ENCODE measurements at regions not wholly inside any gene's neighbourhood (a gene's known extent, or its start where the extent isn't known, plus 50 kb on each side); places are given as distances from the start of the nearest gene placed in this dataset.
"Not testable (repeated sequence)": the region's sequence is repeated elsewhere in the genome, so short reads cannot be mapped to it uniquely, and the experiment has no call there.

DNA sequence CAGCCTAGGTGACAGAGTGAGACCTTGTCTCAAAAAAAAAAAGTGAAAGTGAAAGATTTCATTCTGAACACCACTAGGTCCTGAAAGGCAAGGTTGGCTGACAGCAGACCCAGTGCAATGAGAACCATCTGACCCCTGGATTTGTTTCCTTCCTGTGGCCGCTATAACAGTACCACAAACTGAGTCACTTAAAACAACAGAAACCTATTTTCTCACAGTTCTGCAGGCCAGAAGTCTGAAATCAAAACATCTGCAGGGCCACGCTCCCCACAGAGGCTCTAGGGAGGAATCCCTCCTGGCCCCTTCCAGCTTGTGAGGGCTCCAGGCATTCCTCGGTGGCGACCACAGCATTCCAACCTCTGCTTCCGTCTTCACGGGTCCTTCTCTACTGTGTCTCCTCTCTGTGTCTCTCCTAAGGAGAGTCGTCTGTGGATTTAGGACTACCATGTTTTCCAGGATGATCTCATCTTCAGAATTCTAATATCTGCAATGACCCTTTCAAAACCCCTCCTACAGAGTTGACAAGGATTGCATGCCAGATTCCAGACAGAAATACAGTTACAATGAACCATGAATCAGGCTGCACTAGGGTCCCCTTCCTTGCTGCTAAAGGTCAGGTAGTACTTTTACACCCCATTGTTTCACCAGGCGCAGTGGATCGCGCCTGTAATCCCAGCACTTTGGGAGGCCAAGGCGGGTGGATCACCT is 78.0 kb upstream of the ADGRL1 start:
- not testable (repeated sequence) for DNase-seq

DNA sequence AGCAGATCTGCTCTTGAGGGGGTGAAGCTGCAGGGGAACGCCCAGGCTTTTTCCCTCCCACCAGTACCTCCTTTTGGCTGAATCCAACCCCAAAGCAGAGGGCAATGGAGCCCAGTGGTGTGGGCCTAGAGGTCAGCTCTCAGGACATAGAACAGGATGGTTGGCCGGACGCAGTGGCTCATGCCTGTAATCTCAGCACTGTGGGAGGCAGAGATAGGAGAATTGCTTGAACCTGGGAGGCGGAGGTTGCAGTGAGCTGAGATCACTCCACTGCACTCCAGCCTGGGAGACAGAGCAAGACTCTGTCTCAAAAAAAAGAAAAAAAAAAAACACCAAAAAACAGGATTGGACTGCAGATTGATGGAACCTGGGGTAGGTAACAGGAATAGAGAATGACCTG is 73.3 kb upstream of the ADGRL1 start:
- DNase-seq, result not testable (repeated sequence)

DNA sequence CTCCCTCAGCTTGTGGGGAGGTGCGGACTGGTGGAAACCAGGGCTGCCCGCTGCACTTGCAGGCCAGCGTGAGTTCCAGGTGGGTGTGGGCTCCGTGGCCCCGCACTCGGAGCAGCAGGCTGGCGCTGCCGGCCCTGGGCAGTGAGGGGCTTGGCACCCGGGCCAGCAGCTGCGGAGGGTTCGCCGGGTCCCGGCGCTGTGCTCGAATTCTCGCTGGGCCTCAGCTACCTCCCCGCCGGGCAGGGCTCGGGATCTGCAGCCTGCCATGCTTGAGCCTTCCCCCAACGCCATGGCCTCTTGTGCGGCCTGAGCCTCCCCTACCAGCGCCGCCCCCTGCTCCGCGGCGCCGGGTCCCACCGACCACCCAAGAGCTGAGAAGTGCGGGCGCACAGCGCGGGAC is 71.6 kb upstream of the ADGRL1 start:
- no peak for DNase-seq

DNA sequence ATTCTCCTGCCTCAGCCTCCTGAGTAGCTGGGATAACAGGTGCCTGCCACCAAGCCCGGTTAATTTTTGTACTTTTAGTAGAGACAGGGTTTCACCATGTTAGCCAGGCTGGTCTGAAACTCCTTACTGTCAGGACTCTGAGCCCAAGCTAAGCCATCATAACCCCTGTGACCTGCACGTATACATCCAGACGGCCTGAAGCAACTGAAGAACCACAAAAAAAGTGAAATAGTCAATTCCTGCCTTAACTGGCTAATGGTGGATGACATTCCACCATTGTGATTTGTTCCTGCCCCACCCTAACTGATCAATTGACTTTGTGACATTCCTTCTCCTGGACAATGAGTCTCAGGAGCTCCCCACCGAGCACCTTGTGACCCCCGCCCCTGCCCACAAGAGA is 69.9 kb upstream of the ADGRL1 start:
- not testable (repeated sequence) for DNase-seq

DNA sequence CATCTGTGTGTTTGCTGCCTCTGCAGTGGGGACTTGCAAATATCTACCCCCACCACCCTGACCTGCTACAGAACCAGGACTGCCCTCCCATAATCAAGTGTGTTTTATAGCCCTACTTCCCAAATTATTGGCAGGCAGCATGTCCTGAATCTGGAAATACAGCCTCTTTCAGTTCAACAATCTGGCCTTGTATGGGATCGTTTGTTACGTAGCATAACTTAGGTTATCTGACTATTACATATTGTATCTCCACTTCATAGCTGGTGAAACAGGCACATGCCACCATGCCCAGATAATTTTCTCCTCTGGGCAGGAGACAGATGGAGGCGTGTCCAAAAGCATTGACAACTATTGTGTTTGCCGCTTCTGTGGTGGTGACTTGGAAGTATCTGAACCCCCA is 66.7 kb upstream of the ADGRL1 start:
- DNase-seq, result no peak

DNA sequence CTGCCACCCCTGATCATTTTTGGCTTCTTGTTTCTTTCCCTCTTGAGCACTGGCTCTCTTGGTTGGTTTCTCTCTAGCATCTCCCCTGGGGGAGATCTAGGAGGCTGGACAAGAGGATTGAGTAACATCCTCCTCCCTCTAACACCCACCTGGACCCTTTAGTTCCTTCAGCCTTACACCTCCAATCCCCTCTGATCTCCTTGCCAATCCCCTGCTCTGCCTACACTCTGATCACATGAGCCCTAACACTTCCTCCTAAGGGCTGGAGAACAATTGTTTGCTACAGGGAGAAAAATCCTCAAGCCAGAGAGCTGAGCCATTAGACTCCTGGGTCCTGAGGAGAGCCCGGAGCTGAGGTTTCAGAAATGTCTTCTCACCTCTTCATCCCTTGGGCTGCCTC is 65.9 kb upstream of the ADGRL1 start:
- no peak for DNase-seq

DNA sequence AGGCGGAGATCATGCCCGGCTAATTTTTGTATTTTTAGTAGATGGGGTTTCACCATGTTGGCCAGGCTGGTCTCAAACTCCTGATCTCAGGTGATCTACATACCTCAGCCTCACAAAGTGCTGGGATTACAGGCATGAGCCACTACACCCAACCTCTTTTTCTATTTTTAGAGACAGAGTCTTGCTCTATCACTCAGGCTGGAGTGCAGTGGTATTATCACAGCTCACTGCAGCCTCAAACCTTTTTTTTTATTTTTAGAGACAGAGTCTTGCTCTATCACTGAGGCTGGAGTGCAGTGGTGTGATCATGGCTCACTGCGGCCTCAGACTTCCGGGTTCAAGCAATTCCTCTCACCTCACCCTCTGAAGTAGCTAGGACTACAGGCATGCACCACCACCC is 64.6 kb upstream of the ADGRL1 start:
- DNase-seq, result not testable (repeated sequence)

DNA sequence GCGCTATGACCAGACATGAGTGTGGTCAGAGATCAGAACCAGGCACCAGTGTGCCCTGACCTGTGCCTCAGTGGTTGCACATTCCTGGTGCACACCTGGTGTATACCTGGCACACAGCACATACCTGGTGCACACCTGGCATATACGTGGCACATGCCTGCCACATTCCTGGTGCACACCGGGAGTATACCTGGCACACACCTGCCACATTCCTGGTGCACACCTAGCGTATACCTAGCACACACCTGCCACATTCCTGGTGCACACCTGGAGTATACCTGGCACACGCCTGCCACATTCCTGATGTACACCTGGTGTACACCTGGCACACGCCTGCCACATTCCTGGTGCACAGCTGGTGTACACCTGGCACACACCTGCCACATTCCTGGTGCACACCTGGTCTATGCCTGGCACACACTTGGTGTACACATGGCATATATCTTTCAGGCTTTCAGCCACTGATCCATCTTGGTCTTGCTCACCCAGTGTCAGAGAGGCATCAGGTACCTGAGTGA is 61.3 kb upstream of the ADGRL1 start:
- DNase-seq, result no peak

DNA sequence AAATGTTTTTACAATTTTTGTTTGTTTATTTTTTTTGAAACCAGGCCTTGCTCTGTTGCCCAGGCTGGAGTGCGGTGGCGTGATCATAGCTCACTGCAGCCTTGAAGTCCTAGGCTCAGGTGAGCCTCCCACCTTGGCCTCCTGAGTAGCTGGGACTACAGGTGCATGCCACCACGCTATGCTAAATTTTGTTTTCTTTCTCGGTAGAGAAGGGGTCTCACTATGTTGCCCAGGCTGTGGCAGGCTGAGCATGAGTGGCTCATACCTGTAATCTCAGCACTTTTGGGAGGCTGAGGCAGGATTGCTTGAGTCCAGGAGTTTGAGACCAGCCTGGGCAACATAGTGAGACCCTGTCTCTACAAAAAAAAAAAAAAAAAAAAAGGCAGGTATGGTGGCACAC is 60.2 kb upstream of the ADGRL1 start:
- DNase-seq, result not testable (repeated sequence)

DNA sequence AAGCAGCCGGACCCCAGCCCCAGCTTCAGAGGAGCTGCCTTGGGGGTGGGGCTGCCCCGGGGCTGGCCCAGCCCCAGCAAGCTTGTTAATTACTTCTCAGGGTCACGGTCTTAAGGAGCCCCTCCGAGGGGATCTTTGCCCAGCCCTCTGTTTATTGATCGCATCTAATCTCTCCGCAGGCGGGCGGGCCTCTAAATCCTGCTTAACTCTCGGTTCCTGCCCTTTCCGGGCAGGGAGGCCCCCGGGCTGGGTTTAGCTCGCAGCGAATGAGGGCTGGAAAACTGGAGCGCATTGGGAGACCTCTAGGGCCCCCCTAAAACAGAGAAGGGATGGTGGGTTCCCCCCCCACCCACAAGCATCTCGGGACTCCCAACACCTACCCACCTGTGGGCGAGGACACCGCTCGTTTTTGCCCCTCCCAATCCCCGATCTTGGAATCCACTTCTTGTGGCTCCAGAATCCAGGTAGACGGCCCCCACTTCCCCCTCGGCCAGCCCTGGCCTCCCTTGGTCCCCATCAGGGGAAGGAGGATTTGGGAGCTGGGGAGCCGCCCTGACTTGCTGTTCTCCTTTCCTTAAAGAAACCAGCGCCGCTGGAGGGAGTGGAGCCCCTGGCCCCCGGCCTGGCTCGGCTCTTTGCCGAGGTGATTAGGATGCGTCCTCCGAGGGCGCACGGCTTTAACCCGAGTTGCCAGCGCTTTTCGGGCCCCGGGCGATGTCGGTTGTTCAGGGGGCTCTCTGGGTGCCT is 59.5 kb upstream of the ADGRL1 start:
- DNase-seq, result no peak

DNA sequence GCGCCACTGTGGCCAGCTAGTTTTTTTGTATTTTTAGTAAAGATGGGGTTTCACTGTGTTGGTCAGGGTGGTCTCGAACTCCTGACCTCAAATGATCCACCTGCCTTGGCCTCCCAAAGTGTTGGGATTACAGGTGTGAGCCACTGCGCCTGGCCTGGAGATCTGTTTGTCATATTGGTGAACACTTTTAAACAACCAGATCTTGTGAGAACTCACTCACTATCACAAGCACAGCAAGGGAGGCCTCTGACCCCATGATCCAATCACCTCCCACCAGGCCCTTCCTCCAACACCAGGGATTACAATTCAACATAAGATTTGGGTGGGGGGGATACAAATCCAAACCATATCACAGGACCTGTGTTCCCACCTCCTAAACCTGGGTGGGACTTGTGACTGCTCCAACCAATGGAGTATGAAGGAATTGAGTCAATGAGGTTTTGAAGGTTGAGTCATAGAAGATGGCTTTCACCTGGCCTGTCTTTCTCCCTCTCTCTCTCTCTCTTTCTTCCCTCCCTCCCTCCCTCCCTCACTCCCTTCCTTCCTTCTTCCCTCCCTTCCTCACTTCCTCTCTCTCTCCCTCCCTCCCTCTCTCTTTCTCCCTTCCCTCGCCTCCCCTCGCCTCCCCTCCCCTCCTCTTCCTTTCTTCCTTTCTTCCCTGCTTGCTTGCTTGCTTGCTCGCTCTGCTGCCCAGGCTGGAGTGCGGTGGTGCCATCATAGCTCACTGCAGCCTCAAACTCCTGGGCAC is 50.1 kb upstream of the ADGRL1 start:
- not testable (repeated sequence) for DNase-seq
